IMR-90 (cell line): ENCODE measurements at regions not wholly inside any gene's neighbourhood (a gene's known extent, or its start where the extent isn't known, plus 50 kb on each side); places are given as distances from the start of the nearest gene placed in this dataset.

Experiments used
- ATAC-seq: fragments of 200-7000 bp; cut with Tn5 transposase; 2 replicates; pipeline ENCODE4 v1.9.1; 2020; ENCODE audit warnings: low read depth, mild to moderate bottlenecking, moderate library complexity
- BruUV-seq: library from RNA; stranded (reverse); fragments of 400-500 nt; replicated peaks from 2 replicates; lab custom pipeline; 2021; lab: Mats Ljungman, UMichigan
- CTCF ChIA-PET: fragments of 300-600 bp; formaldehyde crosslinking; extraction: SDS; loops from one replicate; lab custom pipeline; 2021; ENCODE audit warnings: antibody characterized with exemption; lab: Yijun Ruan, JAX
- POLR2A ChIA-PET: fragments of 300-600 bp; sonication (Branson Sonifier 250); formaldehyde crosslinking; loops from one replicate; lab custom pipeline; 2022; ENCODE audit warnings: antibody characterized with exemption; ENCODE audit not compliant: unreplicated experiment; lab: Charles Lee
- DNase-seq: peaks from one replicate; pipeline ENCODE4 v3.0.0; 2013
- H2AFZ ChIP-seq: replicated peaks from 2 replicates; pipeline ENCODE3; 2013; ENCODE audit warnings: low read length, mild to moderate bottlenecking; ENCODE audit not compliant: poor library complexity
- H2AK5ac ChIP-seq: 2 replicates; pipeline ENCODE4 v1.6.1; 2013; ENCODE audit warnings: low read depth, low read length, inconsistent platforms
- H2AK9ac ChIP-seq: replicated peaks from 2 replicates; pipeline ENCODE3; 2013; ENCODE audit warnings: mild to moderate bottlenecking, low read depth, low read length, moderate library complexity; ENCODE audit not compliant: poor library complexity
- H2BK120ac ChIP-seq: 2 replicates; pipeline ENCODE4 v1.6.1; 2013; ENCODE audit warnings: low read depth, low read length, inconsistent platforms
- H2BK15ac ChIP-seq: 3 replicates; pipeline ENCODE4 v1.6.1; 2013; ENCODE audit warnings: low read depth, low read length, inconsistent platforms
- H2BK20ac ChIP-seq: 2 replicates; pipeline ENCODE4 v1.6.1; 2013; ENCODE audit warnings: low read depth, mild to moderate bottlenecking, inconsistent platforms, low read length, moderate library complexity
- H2BK5ac ChIP-seq: 2 replicates; pipeline ENCODE4 v1.6.1; 2013; ENCODE audit warnings: mild to moderate bottlenecking, low read depth, low read length, inconsistent platforms; ENCODE audit not compliant: poor library complexity, severe bottlenecking
- H3K14ac ChIP-seq: replicated peaks from 2 replicates; pipeline ENCODE4 v1.6.1; 2013; ENCODE audit warnings: low read depth, low read length, inconsistent platforms
- H3K18ac ChIP-seq: 2 replicates; pipeline ENCODE4 v1.6.1; 2013; ENCODE audit warnings: low read depth, low read length, control low read depth
- H3K23ac ChIP-seq: 2 replicates; pipeline ENCODE4 v1.6.1; 2013; ENCODE audit warnings: low read depth, low read length, inconsistent platforms
- H3K27ac ChIP-seq: 2 replicates; pipeline ENCODE4 v1.5.1; 2013; ENCODE audit warnings: mild to moderate bottlenecking, control low read depth, low read length; ENCODE audit not compliant: insufficient read depth
- H3K27me3 ChIP-seq: 2 replicates; pipeline ENCODE4 v1.6.1; 2013; ENCODE audit warnings: low read length; ENCODE audit not compliant: control insufficient read depth, insufficient read depth
- H3K36me3 ChIP-seq: 2 replicates; pipeline ENCODE4 v1.6.1; 2013; ENCODE audit warnings: low read length, mixed read lengths; ENCODE audit not compliant: control insufficient read depth, insufficient read depth
- H3K4ac ChIP-seq: 2 replicates; pipeline ENCODE4 v1.6.1; 2013; ENCODE audit warnings: low read depth, low read length, inconsistent platforms
- H3K4me1 ChIP-seq: 2 replicates; pipeline ENCODE4 v1.6.1; 2013; ENCODE audit warnings: low read length, mixed read lengths; ENCODE audit not compliant: control insufficient read depth, insufficient read depth
- H3K4me2 ChIP-seq: 2 replicates; pipeline ENCODE4 v1.6.1; 2013; ENCODE audit warnings: low read depth, mild to moderate bottlenecking, control low read depth, low read length, moderate library complexity
- H3K4me3 ChIP-seq: 2 replicates; pipeline ENCODE4 v1.5.1; 2013; ENCODE audit warnings: low read depth, mild to moderate bottlenecking, control low read depth, low read length, moderate library complexity; ENCODE audit not compliant: insufficient read depth
- H3K56ac ChIP-seq: 2 replicates; pipeline ENCODE4 v1.6.1; 2013; ENCODE audit warnings: low read length, inconsistent platforms; ENCODE audit not compliant: insufficient read depth; ENCODE audit errors: extremely low read depth
- H3K79me1 ChIP-seq, 2 experiments: 2 replicates each; pipeline ENCODE4 v1.6.1; 2013; ENCODE audit warnings: low read length in 2 of 2, inconsistent platforms in 1 of 2, low read depth in 1 of 2
- H3K9ac ChIP-seq: 2 replicates; pipeline ENCODE4 v1.6.1; 2013; ENCODE audit warnings: low read depth, low read length, control low read depth
- H3K9me1 ChIP-seq: 2 replicates; pipeline ENCODE4 v1.6.1; 2013; ENCODE audit warnings: low read length, inconsistent platforms; ENCODE audit not compliant: insufficient read depth
- H3K9me3 ChIP-seq: 2 replicates; pipeline ENCODE4 v1.6.1; 2013; ENCODE audit warnings: low read length; ENCODE audit not compliant: control insufficient read depth, insufficient read depth
- H4K20me1 ChIP-seq: 2 replicates; pipeline ENCODE4 v1.6.1; 2013; ENCODE audit warnings: low read length, inconsistent platforms; ENCODE audit not compliant: insufficient read depth
- H4K5ac ChIP-seq: 2 replicates; pipeline ENCODE4 v1.6.1; 2013; ENCODE audit warnings: mild to moderate bottlenecking, low read depth, low read length, control low read depth
- H4K8ac ChIP-seq, 2 experiments: 2 replicates each; pipeline ENCODE4 v1.6.1; 2013; ENCODE audit warnings: low read depth in 2 of 2, low read length in 2 of 2, control low read depth in 1 of 2, inconsistent platforms in 1 of 2
- H4K91ac ChIP-seq: 2 replicates; pipeline ENCODE4 v1.6.1; 2013; ENCODE audit warnings: low read depth, low read length, inconsistent platforms; ENCODE audit not compliant: insufficient read depth
- BHLHE40 ChIP-seq: fragments of 150-350 bp; IDR thresholded peaks from 2 replicates; pipeline ENCODE4 v1.6.1; 2016; ENCODE audit warnings: mild to moderate bottlenecking, low read depth, low read length
- CEBPB ChIP-seq: IDR thresholded peaks from 2 replicates; pipeline ENCODE4 v1.6.1; 2012; ENCODE audit warnings: low read depth, low read length, improper control_type of control experiment
- CHD1 ChIP-seq: IDR thresholded peaks from 2 replicates; pipeline ENCODE4 v1.6.1; 2012; ENCODE audit warnings: low read depth, low read length, improper control_type of control experiment
- ELK1 ChIP-seq: fragments of 150-350 bp; IDR thresholded peaks from 2 replicates; pipeline ENCODE4 v1.6.1; 2016; ENCODE audit warnings: low read depth, mild to moderate bottlenecking, low read length, moderate library complexity, borderline replicate concordance
- FOS ChIP-seq: fragments of 150-350 bp; IDR thresholded peaks from 2 replicates; pipeline ENCODE4 v1.6.1; 2016; ENCODE audit warnings: low read depth, low read length
- MAFK ChIP-seq: IDR thresholded peaks from 2 replicates; pipeline ENCODE4 v1.6.1; 2012; ENCODE audit warnings: low read depth, low read length, improper control_type of control experiment
- MAZ ChIP-seq: IDR thresholded peaks from 2 replicates; pipeline ENCODE4 v1.6.1; 2012; ENCODE audit warnings: low read depth, mild to moderate bottlenecking, low read length, improper control_type of control experiment, moderate library complexity, borderline replicate concordance
- MXI1 ChIP-seq: IDR thresholded peaks from 2 replicates; pipeline ENCODE4 v1.6.1; 2012; ENCODE audit warnings: low read depth, mild to moderate bottlenecking, low read length, moderate library complexity, borderline replicate concordance
- NFE2L2 ChIP-seq: fragments of 150-350 bp; IDR thresholded peaks from 2 replicates; pipeline ENCODE4 v1.6.1; 2016; ENCODE audit warnings: low read depth, mild to moderate bottlenecking, low read length
- POLR2A ChIP-seq: IDR thresholded peaks from 2 replicates; pipeline ENCODE4 v1.6.1; 2012; ENCODE audit warnings: mild to moderate bottlenecking, low read depth, low read length
- RAD21 ChIP-seq: IDR thresholded peaks from 2 replicates; pipeline ENCODE4 v1.6.1; 2012; ENCODE audit warnings: low read length, improper control_type of control experiment
- RCOR1 ChIP-seq: IDR thresholded peaks from 2 replicates; pipeline ENCODE4 v1.6.1; 2012; ENCODE audit warnings: mild to moderate bottlenecking, low read length, improper control_type of control experiment; ENCODE audit not compliant: insufficient replicate concordance
- RFX5 ChIP-seq: IDR thresholded peaks from 2 replicates; pipeline ENCODE4 v1.8.0; 2012; ENCODE audit warnings: low read depth, mild to moderate bottlenecking, low read length, moderate library complexity
- SMC3 ChIP-seq: fragments of 150-350 bp; IDR thresholded peaks from 2 replicates; pipeline ENCODE4 v1.6.1; 2016; ENCODE audit warnings: low read depth, mild to moderate bottlenecking, antibody characterized with exemption, low read length, moderate library complexity
- USF2 ChIP-seq: fragments of 150-350 bp; IDR thresholded peaks from 2 replicates; pipeline ENCODE4 v1.6.1; 2017; ENCODE audit warnings: mild to moderate bottlenecking, antibody characterized with exemption, low read length, low read depth
- WGBS, 2 experiments: methylation state at CpG; one replicate each; pipeline versions ENCODE4 v1.1.5 to v1.1.7; 2013; ENCODE audit warnings: missing lambda C conversion rate in 2 of 2; ENCODE audit not compliant: insufficient read length in 1 of 2; ENCODE audit errors: extremely low coverage in 2 of 2; 5-methylcytosine and 5-hydroxymethylcytosine counted together
- dilution Hi-C: fragments of 300-500 bp; cut with HindIII; formaldehyde crosslinking; loops from one replicate; pipeline ENCODE4 v1.14.3; 2018; ENCODE audit warnings: low sequenced_read_pairs; ENCODE audit not compliant: unreplicated experiment
- in situ Hi-C: fragments of 300-500 bp; cut with MboI; formaldehyde crosslinking; loops from 3 replicates; pipeline ENCODE4 v1.14.3; 2019; ENCODE audit warnings: low sequenced_read_pairs, inconsistent platforms, mixed read lengths
- intact Hi-C: fragments of 100-400 bp; cut with micrococcal nuclease; formaldehyde crosslinking; loops from 2 replicates; pipeline ENCODE4 v1.10.0; 2022
- TF ChIP-seq, protein P1 (sequence below): conservative IDR thresholded peaks from 2 replicates; pipeline ENCODE4 v1.5.1; 2012; ENCODE audit warnings: mild to moderate bottlenecking, low read depth, low read length, improper control_type of control experiment

DNA sequence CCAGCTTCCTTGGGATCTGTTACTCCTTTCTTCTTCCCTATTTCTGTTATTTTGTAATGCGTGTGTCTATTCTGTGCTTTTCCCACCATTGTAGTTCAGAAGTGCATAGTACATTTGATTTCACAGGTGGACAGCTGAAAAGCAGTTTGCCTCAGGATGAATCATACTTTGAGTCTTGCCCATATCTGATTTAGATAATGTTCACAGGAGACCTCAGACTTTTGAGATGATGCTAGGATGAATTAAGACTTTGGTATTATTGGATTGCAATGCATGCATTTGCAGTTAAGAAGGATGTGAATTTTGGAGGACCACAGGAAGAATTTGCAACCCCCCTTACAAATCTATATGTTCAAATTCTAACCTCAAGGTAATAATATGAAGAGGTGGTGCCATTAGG, 769.6 kb downstream of the CDH11 start:
- no peaks in the 10 kb centered on the region for H3K79me1 ChIP-seq
- H2BK120ac ChIP-seq = no peak overlapping the region
- H3K9ac ChIP-seq = no peak overlapping the region
- no peak overlapping the region for H3K14ac ChIP-seq
- H4K5ac ChIP-seq = no peak overlapping the region
- no peak overlapping the region for H3K4ac ChIP-seq
- H4K20me1 ChIP-seq = no peaks in the 10 kb centered on the region
- WGBS, 2 experiments = no CpG with 5 or more reads among the region's 1 CpG
- H4K8ac ChIP-seq = no peak overlapping the region
- DNase-seq = peak; percentile 20
- H4K91ac ChIP-seq = no peak overlapping the region
- H3K4me3 ChIP-seq = no peak overlapping the region
- POLR2A ChIA-PET = interaction anchor here (0.6 kb wide), 1 partner anchor 419 kb away, joined by 3 read pairs; no protein-coding TSS in a partner anchor
- no peak overlapping the region for H2BK5ac ChIP-seq
- H2AFZ ChIP-seq = no peak overlapping the region
- no peak overlapping the region for H3K56ac ChIP-seq
- no peak overlapping the region for H3K23ac ChIP-seq
- no peak overlapping the region for H2AK9ac ChIP-seq
- no peak overlapping the region for H3K27ac ChIP-seq
- no peak overlapping the region for H3K4me2 ChIP-seq
- H2BK20ac ChIP-seq = no peak overlapping the region
- no peaks in the 10 kb centered on the region for H3K4me1 ChIP-seq
- CTCF ChIA-PET = interaction anchor here (0.6 kb wide), 1 partner anchor 20 kb away, joined by 4 read pairs; no protein-coding TSS in a partner anchor
- intact Hi-C loops = no loop called here
- no peaks in the 10 kb centered on the region for H3K27me3 ChIP-seq
- no peaks in the 10 kb centered on the region for H3K9me1 ChIP-seq
- BruUV-seq = no TSS peak
- H3K18ac ChIP-seq = no peak overlapping the region
- H2AK5ac ChIP-seq = no peak overlapping the region
- H3K36me3 ChIP-seq = no peaks in the 10 kb centered on the region
- no peak for TF ChIP-seq MAFK
- TF ChIP-seq CHD1 = no peak
- no peak for TF ChIP-seq BHLHE40
- no peak for TF ChIP-seq RCOR1
- no peak for TF ChIP-seq MXI1
- TF ChIP-seq ELK1 = no peak
- no peak for TF ChIP-seq RFX5
- TF ChIP-seq, protein P1, sequence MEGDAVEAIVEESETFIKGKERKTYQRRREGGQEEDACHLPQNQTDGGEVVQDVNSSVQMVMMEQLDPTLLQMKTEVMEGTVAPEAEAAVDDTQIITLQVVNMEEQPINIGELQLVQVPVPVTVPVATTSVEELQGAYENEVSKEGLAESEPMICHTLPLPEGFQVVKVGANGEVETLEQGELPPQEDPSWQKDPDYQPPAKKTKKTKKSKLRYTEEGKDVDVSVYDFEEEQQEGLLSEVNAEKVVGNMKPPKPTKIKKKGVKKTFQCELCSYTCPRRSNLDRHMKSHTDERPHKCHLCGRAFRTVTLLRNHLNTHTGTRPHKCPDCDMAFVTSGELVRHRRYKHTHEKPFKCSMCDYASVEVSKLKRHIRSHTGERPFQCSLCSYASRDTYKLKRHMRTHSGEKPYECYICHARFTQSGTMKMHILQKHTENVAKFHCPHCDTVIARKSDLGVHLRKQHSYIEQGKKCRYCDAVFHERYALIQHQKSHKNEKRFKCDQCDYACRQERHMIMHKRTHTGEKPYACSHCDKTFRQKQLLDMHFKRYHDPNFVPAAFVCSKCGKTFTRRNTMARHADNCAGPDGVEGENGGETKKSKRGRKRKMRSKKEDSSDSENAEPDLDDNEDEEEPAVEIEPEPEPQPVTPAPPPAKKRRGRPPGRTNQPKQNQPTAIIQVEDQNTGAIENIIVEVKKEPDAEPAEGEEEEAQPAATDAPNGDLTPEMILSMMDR = no peak
- no peak for TF ChIP-seq CEBPB
- TF ChIP-seq USF2 = no peak
- no peak for TF ChIP-seq MAZ
- TF ChIP-seq POLR2A = no peak
- TF ChIP-seq RAD21 = no peak
- TF ChIP-seq NFE2L2 = no peak
- TF ChIP-seq SMC3 = no peak
- TF ChIP-seq FOS = no peak
- no peak for ATAC-seq
- H2BK15ac ChIP-seq = no peak overlapping the region
- no peaks in the 10 kb centered on the region for H3K9me3 ChIP-seq
- in situ Hi-C loops = no loop called here
- dilution Hi-C loops = no loop called here
